A549 (cell line): ENCODE measurements at regions not wholly inside any gene's neighbourhood (a gene's known extent, or its start where the extent isn't known, plus 50 kb on each side); places are given as distances from the start of the nearest gene placed in this dataset.

Experiments
- CEBPB ChIP-seq, 2 experiments: fragments of >200 bp in 1 of 2; sonication (Bioruptor Twin) in 1 of 2; formaldehyde crosslinking in 1 of 2; IDR thresholded peaks; 2 replicates each; pipeline ENCODE4 v1.6.1; 2012 to 2016
- HEYL ChIP-seq: fragments of 250-450 bp; sonication (Bioruptor Pico); IDR thresholded peaks from 2 replicates; pipeline ENCODE4 v1.8.0; 2021; ENCODE audit warnings: mild to moderate bottlenecking, moderate library complexity
- HOXB13 ChIP-seq: fragments of 250-450 bp; sonication (Bioruptor Pico); IDR thresholded peaks from 2 replicates; pipeline ENCODE4 v1.5.0; 2020; ENCODE audit warnings: low read depth, mild to moderate bottlenecking, moderate library complexity
- MAFK ChIP-seq: fragments of 450-650 bp; IDR thresholded peaks from 2 replicates; pipeline ENCODE4 v1.6.1; 2014; ENCODE audit not compliant: partially characterized antibody
- POLR2AphosphoS2 ChIP-seq: conservative IDR thresholded peaks from 2 replicates; pipeline ENCODE4 v1.6.1; 2012; ENCODE audit warnings: low read length, improper control_type of control experiment, inconsistent platforms
- RNF2 ChIP-seq: fragments of 200-600 bp; sonication (generic); IDR thresholded peaks from 2 replicates; pipeline ENCODE4 v1.6.1; 2016; ENCODE audit warnings: low read depth, mild to moderate bottlenecking, antibody characterized with exemption, moderate library complexity, borderline replicate concordance
- TF ChIP-seq, protein P1 (sequence below): fragments of >200 bp; sonication (Bioruptor Twin); formaldehyde crosslinking; IDR thresholded peaks from 3 replicates; pipeline ENCODE4 v1.5.1; 2016

- TF ChIP-seq, protein P1, sequence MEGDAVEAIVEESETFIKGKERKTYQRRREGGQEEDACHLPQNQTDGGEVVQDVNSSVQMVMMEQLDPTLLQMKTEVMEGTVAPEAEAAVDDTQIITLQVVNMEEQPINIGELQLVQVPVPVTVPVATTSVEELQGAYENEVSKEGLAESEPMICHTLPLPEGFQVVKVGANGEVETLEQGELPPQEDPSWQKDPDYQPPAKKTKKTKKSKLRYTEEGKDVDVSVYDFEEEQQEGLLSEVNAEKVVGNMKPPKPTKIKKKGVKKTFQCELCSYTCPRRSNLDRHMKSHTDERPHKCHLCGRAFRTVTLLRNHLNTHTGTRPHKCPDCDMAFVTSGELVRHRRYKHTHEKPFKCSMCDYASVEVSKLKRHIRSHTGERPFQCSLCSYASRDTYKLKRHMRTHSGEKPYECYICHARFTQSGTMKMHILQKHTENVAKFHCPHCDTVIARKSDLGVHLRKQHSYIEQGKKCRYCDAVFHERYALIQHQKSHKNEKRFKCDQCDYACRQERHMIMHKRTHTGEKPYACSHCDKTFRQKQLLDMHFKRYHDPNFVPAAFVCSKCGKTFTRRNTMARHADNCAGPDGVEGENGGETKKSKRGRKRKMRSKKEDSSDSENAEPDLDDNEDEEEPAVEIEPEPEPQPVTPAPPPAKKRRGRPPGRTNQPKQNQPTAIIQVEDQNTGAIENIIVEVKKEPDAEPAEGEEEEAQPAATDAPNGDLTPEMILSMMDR = no peak
- TF ChIP-seq MAFK (no peak), RNF2 (no peak), CEBPB (IDR thresholded peaks at IDR 0.05) (no peak), HEYL (no peak), POLR2AphosphoS2 (no peak), HOXB13 (CRISPR knock-in tag) (no peak)
These were observed 87.1 kb upstream of the MAPK10 start for GRCh38 chr4:86446996-86447395.
